Right hindlimb (tissue), 1 donor: ENCODE measurements at regions not wholly inside any gene's neighbourhood (a gene's known extent, or its start where the extent isn't known, plus 50 kb on each side); places are given as distances from the start of the nearest gene placed in this dataset.
"Not testable (repeated sequence)": the region's sequence is repeated elsewhere in the genome, so short reads cannot be mapped to it uniquely, and the experiment has no call there.

ENCODE experiments used
- DNase-seq: peaks from one replicate; pipeline ENCODE4 v3.0.0-alpha.2; 2018

DNA sequence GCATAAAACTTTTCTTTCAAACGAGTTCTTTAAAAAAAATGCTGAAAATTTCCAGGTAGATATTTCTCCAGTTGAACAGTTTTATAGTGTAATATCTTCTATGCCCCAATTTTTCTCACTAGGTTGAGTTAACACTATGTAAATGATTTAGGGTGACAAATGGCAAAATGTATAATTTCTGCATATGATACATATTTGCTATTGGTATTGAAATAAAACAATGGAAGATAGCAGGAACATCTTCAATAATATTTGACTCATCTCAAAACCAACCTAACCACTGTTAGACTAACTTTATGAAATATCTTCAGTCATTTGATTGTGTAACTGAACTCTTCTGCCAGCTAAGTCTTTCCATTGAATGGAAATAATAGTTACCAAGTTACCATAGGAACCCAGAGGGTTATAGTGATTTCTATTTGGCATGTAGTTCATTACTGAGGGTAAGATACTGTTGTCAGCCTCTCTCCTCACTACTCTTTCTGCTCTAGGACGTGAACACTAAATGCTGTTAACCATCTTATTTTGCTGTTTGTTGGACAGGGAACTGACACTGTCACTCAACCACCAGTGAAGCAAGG is 824.7 kb upstream of the NECTIN3 start:
- DNase-seq, result no peak

DNA sequence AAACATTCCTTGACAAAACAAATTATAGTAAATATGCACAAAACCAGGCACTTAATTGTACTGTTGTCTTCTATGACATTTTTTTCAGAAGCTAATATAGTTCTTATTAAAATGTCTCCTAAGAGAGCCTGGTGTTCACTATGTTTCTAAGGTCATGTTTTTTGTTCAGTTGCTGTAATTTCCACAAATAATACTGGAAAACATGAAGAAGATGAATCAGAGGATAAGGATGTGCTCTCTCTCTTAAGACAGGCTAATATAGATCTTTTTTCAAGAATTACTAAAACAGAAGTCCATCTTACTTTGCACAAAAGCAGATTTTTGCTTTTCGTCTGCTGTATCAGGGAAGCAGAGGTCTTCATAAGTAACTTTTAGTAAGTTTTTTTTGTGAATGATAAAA is 823.0 kb upstream of the NECTIN3 start:
- DNase-seq, result no peak

DNA sequence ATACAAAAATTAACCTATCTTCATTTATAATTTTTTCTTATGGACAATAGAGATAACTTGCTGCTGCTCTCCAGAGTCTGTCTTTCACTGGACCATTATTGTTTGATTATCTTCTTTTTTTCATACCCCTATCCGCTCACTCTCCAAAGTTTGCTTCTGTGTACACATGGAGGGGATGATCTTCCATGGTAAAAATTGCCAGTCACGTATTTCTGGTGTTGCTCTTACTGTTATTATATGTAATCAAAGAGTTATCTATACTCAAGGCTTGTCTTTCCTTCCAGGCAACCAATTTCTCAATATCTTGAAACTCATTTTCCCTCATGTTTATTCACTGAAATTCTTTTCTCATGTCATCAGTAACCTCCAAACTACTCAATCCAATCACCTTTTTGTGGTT is 817.8 kb upstream of the NECTIN3 start:
- no peak for DNase-seq

DNA sequence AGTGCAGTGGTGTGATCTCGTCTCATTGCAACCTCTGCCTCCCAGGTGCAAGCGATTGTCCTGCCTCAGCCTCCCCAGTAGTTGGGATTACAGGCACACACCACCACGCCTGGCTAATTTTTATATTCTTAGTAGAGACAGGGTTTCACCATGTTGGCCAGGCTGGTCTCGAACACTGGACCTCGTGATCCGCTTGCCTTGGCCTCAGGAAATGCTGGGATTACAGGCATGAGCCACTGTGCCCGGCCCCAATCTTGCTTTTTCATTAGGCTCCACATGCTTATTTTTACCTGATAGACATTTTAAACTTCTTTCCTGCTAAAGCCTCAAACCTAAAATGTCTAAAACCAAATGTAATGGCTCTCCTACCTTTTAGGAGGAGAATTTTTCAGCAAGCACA is 817.0 kb upstream of the NECTIN3 start:
- DNase-seq, result no peak

DNA sequence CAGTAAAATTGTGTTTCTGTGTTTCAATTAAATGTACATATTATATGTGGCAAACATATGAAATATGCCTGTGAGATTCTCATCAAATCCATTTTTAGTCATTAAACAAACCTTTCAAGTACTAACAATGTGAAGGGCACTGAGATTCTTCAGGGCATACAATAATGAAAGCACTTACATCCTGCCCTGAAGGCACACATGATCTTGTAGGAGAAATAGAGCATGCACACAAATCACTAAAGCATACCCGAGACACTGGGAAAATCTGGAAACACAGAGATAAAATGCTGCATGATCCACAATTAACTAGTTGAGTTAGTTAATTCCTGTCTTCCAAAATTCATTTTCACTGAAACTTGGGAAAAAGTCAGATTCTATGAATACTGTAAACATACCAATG is 810.5 kb upstream of the NECTIN3 start:
- no peak for DNase-seq

DNA sequence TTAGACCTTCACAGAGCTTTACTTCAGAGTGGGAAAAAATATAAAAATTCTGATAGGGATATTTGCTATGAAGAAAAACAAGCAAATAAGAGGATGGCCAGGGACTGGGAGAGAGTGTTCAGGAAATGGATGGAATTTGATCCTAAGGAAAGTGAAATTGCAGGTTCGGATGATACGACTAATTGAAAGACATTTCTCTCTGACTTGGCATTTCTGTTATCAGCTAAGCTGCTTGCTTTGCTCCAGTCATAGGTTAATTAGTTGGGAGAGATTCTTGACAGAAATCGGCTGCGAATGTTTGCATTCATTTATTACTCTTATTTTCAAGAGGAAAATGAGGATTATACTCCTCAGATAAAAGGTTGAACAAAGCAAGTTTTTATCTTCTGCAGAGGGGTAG is 808.7 kb upstream of the NECTIN3 start:
- no peak for DNase-seq

DNA sequence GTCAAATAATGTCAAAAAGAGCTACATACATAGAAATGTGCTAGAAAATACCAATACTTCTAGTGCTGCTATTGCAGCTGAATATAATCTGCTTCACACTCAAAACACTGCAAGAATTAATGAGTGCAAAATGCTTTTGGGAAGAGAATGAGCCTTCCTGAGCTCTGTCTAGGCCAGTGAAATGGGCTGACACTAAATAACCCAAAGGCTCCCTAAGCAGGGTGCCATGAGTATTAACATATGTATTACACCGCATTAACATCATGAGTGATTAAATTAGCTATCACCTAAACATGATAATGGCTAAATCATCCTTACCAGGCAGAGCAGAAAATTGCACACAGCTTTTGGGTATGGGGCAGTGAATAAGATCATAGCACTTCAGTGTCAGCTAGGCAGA is 806.3 kb upstream of the NECTIN3 start:
- no peak for DNase-seq

DNA sequence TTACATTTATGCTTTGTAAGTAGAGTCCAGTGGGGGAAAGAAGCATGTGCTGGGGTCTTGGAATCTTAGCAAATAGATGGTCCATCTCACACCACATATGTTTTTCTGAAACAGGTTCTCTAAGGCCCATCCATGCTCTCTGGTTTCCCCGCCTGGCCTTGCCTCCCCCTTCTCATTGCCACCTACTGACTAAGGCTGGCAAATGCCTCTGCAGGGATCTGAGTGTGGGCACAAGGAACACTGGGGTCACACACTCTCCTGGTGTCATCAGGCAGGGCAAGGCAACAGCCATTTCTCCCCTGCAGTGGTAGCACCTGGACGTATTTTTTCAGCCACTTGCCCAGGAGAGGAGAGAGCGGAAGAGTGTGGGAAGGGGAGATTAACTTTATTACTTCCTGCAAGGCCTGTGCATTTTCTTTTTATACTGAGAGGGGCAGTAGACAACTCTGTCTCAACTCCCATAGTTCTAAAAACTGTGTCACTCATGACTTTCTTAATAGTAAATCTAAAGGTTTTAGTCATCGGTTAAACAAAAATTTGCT is 804.2 kb upstream of the NECTIN3 start:
- DNase-seq, result no peak

DNA sequence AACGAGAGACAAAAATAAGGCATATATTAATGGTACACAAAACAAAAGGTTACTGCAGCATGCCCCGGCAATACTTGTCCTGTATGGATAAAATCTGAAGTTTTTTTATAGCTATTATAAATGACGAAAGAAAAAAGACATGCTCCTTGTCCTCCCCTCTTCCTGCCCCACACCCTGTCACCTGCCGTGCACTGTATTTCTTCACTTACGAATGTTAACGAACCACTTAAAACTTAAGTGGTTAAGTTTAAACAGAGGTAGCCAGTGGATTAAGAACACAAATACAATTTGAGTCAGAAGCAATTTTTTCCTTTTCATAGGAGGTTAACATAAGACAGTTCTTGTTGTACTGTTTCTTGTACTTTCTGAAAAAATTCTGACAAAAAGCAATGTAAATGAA is 799.1 kb upstream of the NECTIN3 start:
- no peak for DNase-seq

DNA sequence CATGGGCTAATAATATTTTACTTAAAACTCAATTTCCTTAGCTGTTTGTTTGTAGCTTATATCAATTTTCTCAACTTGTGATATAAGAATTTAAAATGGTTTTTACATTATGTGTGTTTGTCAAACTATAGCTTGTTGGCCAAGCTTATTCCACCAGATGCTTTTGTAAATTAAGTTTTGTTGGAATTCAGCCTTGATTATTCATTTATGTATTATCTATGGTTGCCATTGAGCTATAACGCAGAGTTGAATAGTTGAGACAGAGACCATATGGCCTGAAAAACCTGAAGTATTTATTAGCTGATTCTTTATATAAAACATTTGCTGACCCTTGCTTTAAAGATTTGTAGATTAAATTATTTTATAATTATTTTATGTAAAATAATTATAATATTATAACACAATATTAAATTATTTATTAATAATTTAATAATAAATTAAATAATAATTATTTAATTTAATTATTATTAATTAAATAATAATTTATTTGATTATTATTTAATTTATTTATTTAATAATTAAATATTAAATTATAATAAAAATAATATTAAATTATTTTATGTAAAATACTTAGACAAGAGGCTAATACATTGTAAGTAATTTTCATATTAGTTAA is 779.6 kb upstream of the NECTIN3 start:
- DNase-seq, result no peak

DNA sequence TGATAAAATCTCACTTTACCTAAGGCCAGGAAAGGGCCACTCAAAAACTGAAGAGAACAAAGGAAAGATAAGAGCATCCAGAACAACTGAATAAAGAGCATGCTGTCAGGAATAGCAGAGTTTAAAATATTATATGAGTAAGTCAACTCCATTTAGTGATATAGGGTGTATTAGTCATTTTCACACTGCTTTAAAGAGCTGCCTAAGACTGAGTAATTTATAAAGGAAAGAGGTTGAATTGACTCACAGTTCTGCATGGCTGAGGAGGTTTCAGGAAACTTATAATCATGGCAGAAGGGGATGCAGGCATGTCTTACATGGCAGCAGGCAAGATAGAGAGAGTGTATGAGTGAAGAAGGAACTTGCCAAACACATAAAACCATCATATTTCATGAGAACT is 778.0 kb upstream of the NECTIN3 start:
- DNase-seq, result no peak

DNA sequence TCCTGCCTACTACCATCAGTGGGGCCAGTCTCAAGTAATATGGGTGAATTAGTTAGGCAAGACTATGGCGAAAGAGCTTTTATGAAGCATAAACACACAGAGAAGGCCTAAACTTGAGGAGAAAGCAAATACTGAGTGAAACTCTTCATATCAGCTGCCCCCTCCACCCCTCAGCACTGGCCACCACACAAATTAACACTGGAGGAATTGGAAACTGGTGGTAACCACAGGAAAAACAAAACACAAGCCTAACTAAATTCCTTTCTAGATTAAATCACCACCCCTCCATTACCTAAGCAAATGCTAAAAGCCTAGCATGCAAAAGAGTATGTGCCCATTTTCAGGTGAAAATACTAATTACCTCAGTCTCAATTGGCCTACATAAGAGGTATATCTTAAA is 774.7 kb upstream of the NECTIN3 start:
- DNase-seq, result no peak

DNA sequence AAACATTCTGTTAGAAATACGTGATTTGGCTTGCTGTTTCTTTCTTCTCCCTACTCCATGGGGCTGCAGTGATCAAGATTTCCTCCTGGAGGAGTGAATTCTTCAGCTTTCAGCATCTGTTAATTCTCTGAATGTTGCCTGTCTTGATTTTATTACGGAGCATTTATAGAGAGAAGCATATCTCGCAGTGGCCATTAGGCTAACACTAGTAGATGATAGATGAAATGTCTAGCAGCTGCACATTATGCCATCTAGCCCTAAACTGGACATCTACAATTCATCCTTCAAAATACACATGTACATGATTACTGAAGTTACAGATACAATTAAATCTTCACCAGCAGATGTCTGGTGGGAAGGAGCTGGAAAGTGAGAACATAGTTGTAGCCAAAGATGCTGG is 769.8 kb upstream of the NECTIN3 start:
- no peak for DNase-seq

DNA sequence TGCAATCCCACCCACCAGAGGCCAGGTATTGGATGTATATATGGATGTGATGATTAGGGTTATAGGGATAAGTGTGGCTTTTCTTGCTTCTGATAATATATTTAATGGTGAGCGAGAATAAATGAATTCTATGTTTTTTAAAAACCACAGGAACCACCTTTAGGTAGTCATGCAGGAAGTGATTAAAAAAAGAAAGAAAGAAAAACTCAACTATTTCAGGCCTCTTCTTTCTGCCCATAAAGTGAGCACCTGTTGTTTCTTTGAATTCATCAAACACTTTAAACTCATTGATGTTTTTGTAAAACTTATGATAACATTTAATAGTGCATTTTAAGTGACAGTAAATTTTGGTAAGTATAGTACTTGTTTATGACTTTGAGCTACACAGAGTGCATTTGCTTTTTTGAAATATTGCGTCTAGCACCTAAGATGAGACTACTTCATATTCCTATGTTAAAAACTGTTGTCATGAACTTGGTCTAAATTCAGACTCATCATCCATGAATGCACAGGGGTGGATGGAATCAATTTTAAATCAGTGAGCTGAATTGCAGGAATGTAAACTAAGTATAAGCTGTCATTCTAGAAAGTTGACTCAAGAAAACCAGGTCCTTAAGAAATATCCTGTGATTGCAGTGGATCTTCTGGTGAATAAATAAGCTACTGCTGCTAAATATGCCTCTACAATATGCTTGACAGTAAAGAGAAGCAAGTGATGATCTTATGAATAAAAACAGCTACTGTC is 764.4 kb upstream of the NECTIN3 start:
- no peak for DNase-seq

DNA sequence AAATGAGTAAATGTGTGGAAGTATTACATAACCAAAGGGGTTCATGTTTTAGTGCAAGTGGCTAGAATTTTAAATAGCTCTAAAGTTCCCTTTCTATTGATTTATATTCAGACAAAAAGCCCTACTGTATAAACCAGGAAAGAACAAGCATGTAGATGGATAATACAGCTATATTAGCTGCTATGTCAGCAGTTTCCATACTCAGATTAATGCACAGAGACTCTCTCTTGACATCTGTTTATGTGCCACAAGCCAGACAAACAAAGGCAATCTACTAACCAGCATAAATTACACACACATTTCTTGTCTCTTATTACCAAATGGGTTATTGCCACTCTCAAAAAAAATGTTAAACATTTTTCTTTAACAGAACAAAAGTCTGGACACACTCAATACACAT is 760.1 kb upstream of the NECTIN3 start:
- DNase-seq, result no peak

DNA sequence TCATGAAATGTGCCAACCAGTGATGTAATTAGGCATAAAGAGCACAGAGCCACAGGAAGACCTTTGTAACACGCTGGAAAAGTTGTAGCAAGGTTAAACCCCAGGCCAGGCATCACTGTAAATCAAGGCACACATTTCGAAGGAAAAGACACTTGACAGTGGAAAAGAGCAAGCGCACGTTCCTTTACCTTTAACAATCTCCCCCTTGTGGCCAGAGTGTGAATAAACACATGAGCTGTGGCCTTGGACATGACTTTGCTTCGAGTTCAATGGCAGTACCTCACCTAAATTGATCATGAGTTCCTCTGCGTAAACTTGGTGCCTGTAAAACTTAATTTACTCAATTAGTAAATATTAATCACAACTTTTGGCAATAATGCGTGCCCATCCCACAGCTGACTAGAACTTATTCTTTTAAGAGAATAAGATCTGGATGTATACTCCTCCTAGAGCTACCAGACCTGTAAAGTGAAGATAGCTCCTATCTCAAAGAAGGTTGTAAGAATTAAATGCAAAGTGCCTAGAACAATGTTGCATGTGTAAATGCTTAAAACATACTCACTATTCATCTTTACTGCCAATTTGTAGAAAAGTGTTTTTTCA is 757.0 kb upstream of the NECTIN3 start:
- peak; percentile 41 for DNase-seq

DNA sequence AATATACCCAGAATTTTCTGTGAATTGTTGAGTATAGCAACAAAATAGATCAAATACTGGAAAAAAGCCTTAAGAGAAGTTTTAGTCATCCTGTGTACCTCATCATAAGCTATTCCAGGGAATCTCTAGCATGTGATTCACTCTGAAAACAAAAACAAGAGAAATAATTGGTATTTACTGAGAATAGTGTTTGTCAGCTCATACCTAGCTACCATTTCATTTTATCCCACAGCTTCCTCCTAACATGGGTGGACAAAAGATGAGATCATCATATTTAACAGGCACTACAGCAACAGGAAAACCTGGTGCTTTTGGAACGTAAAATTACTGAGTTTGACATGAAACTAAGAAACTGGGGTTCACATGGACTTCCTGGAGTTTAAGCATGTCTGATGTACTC is 753.5 kb upstream of the NECTIN3 start:
- DNase-seq, result no peak

DNA sequence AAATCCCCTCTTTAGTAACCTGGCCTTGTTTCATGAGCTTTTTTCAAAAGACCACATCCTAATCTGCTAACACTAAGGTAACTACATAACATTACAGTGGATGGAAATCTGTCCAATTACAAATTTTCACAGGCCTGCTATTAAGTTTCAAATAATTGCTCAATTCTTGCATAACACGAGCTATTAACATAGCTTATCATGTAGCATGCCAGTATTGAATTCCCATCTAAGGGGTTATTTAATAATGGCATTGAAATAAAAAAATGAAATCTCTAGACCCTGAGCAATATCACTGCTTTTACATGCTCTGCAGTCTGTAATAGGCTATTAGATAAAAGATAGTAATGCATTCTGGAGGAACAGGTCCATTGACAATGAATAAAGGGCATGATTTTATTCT is 748.3 kb upstream of the NECTIN3 start:
- no peak for DNase-seq

DNA sequence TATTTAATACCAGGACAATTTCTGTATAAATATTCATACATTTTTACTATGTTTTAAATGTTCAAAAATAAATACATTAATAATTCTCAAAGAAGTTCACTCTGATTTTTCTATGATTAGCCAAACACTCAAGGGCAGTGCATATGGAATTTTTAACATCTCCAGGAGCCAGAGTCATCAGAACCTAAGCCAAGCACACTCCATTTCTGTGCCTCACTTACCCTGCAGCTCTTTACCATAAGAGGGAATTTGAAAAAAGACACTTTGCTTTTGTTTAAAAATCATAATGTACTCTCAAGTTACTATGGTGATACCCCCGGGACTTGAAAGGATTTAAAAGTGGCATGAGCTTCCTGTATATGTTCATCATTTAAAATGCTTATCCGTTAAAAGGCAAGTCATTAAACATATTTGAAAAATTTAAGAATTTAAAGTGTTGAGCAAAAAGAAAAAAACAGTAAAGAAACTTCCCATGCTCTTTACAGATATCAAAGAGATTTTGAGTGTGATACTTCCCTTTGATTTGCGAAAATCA is 747.4 kb upstream of the NECTIN3 start:
- DNase-seq, result no peak

DNA sequence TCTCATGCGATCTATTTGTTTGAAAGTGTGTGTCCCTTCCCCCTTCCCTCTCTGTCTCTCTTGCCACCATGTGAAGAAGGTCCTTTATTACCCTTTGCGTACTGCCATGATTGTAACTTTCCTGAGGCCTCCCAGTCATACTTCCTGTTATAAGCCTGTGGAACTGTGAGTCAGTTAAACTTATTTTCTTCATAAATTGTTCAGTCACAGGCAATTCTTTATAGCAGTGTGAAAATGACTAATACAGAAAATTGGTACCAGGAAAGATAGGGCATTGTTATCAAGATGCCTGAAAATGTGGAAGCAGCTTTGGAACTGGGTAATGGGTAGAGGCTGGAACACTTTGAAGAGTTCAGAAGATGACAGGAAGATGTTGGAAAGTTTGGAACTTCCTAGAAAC is 743.7 kb upstream of the NECTIN3 start:
- DNase-seq, result no peak

DNA sequence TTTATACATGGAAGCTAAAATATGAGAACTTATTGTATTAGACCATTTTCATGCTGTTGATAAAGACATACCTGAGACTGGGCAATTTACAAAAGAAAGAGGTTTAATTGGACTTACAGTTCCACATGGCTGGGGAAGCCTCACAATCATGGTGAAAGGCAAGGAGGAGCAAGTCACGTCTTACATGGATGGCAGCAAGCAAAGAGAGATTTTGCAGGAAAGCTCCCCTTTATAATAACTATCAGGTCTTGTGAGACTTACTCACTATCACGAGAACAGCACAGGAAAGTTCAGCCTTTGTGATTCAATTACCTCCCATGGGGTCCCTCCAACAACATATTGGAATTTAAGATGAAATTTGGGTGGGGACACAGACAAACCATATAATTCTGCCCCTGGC is 740.1 kb upstream of the NECTIN3 start:
- DNase-seq, result not testable (repeated sequence)

DNA sequence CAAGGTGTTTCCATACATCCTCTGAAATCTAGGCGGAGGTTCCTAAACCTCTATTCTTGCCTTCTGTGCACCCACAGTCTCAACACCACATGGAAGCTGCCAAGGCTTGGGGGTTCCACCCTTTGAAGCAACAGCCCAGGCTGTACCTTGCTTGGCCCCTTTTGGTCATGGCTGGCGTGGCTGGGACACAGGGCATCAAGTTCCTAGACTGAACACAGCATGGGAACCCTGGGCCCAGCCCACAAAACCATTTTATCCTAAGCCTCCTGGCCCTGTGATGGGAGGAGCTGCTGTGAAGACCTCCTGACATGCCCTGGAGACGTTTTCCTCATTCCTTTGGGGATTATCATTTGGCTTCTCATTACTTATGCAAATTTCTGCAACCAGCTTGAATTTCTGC is 739.0 kb upstream of the NECTIN3 start:
- no peak for DNase-seq

DNA sequence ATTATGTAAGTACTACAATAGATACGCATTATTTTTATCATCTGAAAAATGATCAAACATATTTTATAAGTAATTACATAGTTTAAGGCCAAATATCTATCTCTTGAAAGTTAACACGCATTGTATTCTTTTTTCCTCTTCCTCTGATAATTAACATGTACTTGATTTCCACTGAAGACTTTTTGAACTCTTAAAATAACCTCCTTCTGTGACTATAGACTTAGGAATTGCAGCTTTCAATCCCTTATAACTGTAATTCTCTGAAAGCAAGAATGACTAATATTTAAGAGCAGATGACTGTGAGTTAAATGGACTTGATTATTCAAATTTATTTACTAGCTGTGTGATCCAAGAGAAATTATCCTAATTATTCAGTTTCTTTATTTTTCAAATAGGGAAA is 730.6 kb upstream of the NECTIN3 start:
- no peak for DNase-seq

DNA sequence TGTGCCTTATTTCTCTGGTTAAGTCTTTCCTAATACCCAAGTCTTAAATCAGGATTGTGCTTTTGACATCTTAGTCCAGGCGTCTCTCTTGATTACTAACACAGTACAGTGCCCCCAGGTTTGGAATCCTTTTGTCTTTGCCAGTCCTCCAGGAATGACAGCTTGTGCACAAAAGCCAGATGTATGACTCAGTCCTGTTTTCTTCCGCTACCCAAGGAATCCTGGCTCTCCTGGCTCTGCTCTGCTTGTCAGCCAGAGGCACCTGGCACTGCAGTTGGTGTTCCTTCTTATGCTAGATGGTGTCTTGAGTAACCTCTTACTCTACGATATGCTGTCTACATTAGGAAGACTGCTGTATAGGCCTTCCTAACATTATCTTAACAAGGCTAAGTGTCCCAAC is 728.2 kb upstream of the NECTIN3 start:
- no peak for DNase-seq
